Testis (tissue), 2 donors: ENCODE measurements at regions not wholly inside any gene's neighbourhood (a gene's known extent, or its start where the extent isn't known, plus 50 kb on each side); places are given as distances from the start of the nearest gene placed in this dataset.

Experiments used
- DNase-seq: peaks from one replicate; pipeline ENCODE4 v3.0.0-alpha.2; 2019
- H3K27ac ChIP-seq, 2 donors: fragments of 200-600 bp; sonication (generic); one replicate each; pipeline ENCODE4 v1.5.1; 2019
- H3K27me3 ChIP-seq: fragments of 200-600 bp; sonication (generic); one replicate; pipeline ENCODE4 v1.5.1; 2019
- H3K36me3 ChIP-seq: fragments of 200-600 bp; sonication (generic); one replicate; pipeline ENCODE4 v1.5.1; 2017; ENCODE audit warnings: low read depth; ENCODE audit errors: missing control alignments
- H3K4me1 ChIP-seq: fragments of 200-600 bp; sonication (generic); one replicate; pipeline ENCODE4 v1.5.1; 2019
- H3K4me3 ChIP-seq, 2 donors: fragments of 200-600 bp; sonication (generic); one replicate each; pipeline ENCODE4 v1.5.1; 2017 to 2019
- H3K9me3 ChIP-seq: fragments of 200-600 bp; sonication (generic); one replicate; pipeline ENCODE4 v1.5.1; 2017
- CTCF ChIP-seq, 3 experiments: fragments of 450-650 bp in 2 of 3; fragments of 200-600 bp in 1 of 3; sonication (generic) in 1 of 3; IDR thresholded peaks; one replicate each; pipeline ENCODE4 v1.5.1; 2016 to 2019; ENCODE audit warnings: antibody characterized with exemption in 3 of 3, mild to moderate bottlenecking in 2 of 3, moderate library complexity in 1 of 3
- POLR2A ChIP-seq: fragments of 450-650 bp; IDR thresholded peaks from one replicate; pipeline ENCODE4 v1.6.1; 2017; ENCODE audit warnings: antibody characterized with exemption, mild to moderate bottlenecking, moderate library complexity
- WGBS, 2 donors: methylation state at CpG; one replicate each; pipeline ENCODE4 v1.1.5; 2018; 5-methylcytosine and 5-hydroxymethylcytosine counted together
- intact Hi-C: fragments of 100-400 bp; cut with DNase I; formaldehyde crosslinking; loops from one replicate; pipeline ENCODE4 v1.15.1; 2023; ENCODE audit warnings: low total_unique reads

- no peaks in the 10 kb centered on the region for H3K9me3 ChIP-seq
- DNase-seq: no peak
- H3K27me3 ChIP-seq: no peaks in the 10 kb centered on the region
- H3K36me3 ChIP-seq: no peaks in the 10 kb centered on the region
- WGBS, 2 donors: 77 to 86% methylated on average over 5 of the region's 5 CpGs
- no peak overlapping the region for H3K27ac ChIP-seq
- H3K4me3 ChIP-seq: no peak overlapping the region
- intact Hi-C loops: no loop called here
- no peak for TF ChIP-seq POLR2A
- no peak for TF ChIP-seq CTCF (IDR thresholded peaks at IDR 0.05)
- H3K4me1 ChIP-seq: no peaks in the 10 kb centered on the region
These were observed 99.7 kb upstream of the RXFP2 start for GRCh38 chr13:31639443-31640163.

- Histone ChIP-seq H3K9me3 (no peaks in the 10 kb centered on the region), H3K4me3 (no peak overlapping the region), H3K36me3 (no peaks in the 10 kb centered on the region), H3K27me3 (no peaks in the 10 kb centered on the region), H3K27ac (no peak overlapping the region), H3K4me1 (no peaks in the 10 kb centered on the region)
- TF ChIP-seq POLR2A (no peak), CTCF (IDR thresholded peaks at IDR 0.05) (no peak)
- intact Hi-C loops: no loop called here
- no peak for DNase-seq
- WGBS, 2 donors: 85 to 92% methylated on average over 4 of the region's 4 CpGs
These were observed 89.6 kb upstream of the RXFP2 start for GRCh38 chr13:31649766-31650165.

GRCh38 chr13:31653730-31654129, 85.6 kb upstream of the RXFP2 start:
- no peaks in the 10 kb centered on the region for H3K36me3 ChIP-seq
- H3K4me1 ChIP-seq: no peaks in the 10 kb centered on the region
- H3K27me3 ChIP-seq: no peaks in the 10 kb centered on the region
- intact Hi-C loops: no loop called here
- 61 to 62% methylated on average over 2 of the region's 2 CpGs for WGBS, 2 donors
- TF ChIP-seq POLR2A: no peak
- no peak for TF ChIP-seq CTCF (IDR thresholded peaks at IDR 0.05)
- no peak overlapping the region for H3K27ac ChIP-seq
- no peaks in the 10 kb centered on the region for H3K9me3 ChIP-seq
- H3K4me3 ChIP-seq: no peak overlapping the region
- DNase-seq: no peak

GRCh38 chr13:31663880-31664585, 75.3 kb upstream of the RXFP2 start:
- intact Hi-C loops: no loop called here
- no peaks in the 10 kb centered on the region for H3K36me3 ChIP-seq
- H3K9me3 ChIP-seq: no peaks in the 10 kb centered on the region
- H3K4me1 ChIP-seq: no peaks in the 10 kb centered on the region
- 29 to 43% methylated on average over 1 of the region's 1 CpG for WGBS, 2 donors
- TF ChIP-seq CTCF (IDR thresholded peaks at IDR 0.05) (no peak), POLR2A (no peak)
- H3K27me3 ChIP-seq: no peaks in the 10 kb centered on the region
- no peak for DNase-seq
- H3K27ac ChIP-seq: no peak overlapping the region
- no peak overlapping the region for H3K4me3 ChIP-seq
